ENCODE measurements at regions not wholly inside any gene's neighbourhood (a gene's known extent, or its start where the extent isn't known, plus 50 kb on each side); places are given as distances from the start of the nearest gene placed in this dataset.

DNA sequence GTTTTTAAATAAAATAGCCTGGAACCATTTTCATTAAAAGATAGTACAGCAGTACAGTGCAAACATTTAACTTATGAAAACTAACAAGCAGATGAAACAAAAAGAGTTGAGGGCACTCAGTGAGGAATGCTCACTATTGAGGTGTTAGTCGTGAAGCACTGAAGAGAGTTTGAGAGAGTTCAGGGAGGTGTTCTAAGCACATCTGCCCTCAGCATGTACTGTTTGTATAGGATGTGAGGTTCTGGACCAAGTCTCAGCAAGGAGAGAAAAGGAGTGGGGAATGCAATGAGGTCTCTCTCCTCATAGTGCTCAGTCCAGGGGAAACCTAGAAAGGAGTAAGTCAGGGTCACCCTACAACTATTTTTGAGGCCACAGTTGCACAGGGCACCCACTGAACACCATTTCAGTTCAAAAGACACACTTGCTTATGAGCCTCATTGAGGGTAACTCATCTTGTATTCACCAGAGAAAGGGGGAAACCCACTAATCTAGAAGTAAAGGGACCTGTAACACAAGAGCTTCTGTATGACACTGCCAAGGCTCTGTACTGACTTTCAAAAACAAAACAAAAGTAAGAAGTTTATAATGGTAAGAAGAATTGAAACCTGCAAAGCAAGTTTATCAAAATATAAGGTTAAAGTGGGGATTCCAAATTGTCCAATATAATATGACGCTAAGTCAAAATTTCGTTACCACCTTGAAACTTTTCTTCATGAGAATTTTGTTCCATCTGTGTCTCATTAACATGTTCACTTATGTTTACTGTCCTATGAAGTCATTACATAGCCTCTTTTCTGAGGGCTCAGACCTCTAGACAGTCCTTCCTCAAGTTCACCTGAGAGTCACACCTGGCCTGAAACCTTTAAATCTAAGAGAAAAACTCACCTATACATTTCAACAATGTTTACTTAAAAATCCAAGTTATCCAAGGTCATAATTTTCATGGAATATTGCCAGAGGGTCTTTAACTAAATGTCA lies 275.3 kb downstream of the ETS1 start:
- Histone ChIP-seq H3K9me3 (peaks cover 0 to 4% (median 0%) of the 10 kb centered on the region in 3 donors), H3K36me3 (no peaks in the 10 kb centered on the region), H3K4me1 (no peaks in the 10 kb centered on the region), H3K4me3 (no peak overlapping the region), H3K27ac (no peak overlapping the region), H3K27me3 (no peaks in the 10 kb centered on the region)
- WGBS, 2 donors: 48 to 51% methylated on average over 3 of the region's 3 CpGs
- TF ChIP-seq POLR2A (IDR thresholded peaks at IDR 0.05): no peak
- TF ChIP-seq, protein P1, sequence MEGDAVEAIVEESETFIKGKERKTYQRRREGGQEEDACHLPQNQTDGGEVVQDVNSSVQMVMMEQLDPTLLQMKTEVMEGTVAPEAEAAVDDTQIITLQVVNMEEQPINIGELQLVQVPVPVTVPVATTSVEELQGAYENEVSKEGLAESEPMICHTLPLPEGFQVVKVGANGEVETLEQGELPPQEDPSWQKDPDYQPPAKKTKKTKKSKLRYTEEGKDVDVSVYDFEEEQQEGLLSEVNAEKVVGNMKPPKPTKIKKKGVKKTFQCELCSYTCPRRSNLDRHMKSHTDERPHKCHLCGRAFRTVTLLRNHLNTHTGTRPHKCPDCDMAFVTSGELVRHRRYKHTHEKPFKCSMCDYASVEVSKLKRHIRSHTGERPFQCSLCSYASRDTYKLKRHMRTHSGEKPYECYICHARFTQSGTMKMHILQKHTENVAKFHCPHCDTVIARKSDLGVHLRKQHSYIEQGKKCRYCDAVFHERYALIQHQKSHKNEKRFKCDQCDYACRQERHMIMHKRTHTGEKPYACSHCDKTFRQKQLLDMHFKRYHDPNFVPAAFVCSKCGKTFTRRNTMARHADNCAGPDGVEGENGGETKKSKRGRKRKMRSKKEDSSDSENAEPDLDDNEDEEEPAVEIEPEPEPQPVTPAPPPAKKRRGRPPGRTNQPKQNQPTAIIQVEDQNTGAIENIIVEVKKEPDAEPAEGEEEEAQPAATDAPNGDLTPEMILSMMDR (IDR thresholded peaks at IDR 0.05): no peak
- no peak for DNase-seq
- intact Hi-C loops (cut with DNase I): no loop called here

DNA sequence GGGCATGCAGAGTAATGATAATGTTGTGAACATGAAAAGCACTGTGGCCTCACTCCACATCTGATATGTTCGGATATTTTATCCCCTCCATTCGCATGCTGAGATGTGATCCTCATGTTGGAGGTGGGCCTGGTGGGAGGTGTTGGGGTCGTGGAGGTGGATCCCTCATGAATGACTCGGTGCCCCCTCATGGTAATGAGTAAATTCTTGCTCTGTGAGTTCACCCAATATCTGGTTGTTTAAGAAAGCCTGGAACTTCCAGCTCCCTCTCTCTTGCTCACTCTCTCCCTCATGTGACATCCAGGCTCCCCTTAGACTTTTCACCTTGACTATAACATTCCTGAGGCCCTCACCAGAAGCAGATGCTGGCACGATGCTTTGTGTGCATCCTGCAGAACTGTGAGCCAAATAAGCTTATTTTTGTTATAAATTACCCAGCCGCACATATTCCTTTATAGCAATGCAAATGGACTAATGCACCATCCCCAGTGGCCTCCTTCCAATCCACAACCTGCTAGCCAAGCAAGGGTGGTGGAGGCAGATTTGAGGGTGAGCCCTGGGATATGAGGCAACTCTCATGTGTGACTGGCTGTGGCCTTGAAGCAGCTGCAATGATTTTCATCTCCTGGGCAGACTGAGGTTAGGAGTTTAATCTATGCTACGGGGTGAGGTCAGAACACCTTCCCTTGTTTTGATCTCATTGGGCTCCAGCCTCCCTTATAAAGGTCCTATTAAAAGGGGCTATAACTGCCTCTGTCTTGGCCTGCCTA lies 276.5 kb downstream of the ETS1 start:
- H3K27me3 ChIP-seq: no peaks in the 10 kb centered on the region
- WGBS, 2 donors: 63 to 84% methylated on average over 7 of the region's 7 CpGs
- peaks cover 0 to 4% (median 0%) of the 10 kb centered on the region in 3 donors for H3K9me3 ChIP-seq
- no peaks in the 10 kb centered on the region for H3K4me1 ChIP-seq
- no peak overlapping the region for H3K4me3 ChIP-seq
- intact Hi-C loops (cut with DNase I): no loop called here
- H3K36me3 ChIP-seq: no peaks in the 10 kb centered on the region
- TF ChIP-seq, protein P1 (IDR thresholded peaks at IDR 0.05): no peak
- TF ChIP-seq POLR2A (IDR thresholded peaks at IDR 0.05): no peak
- DNase-seq: no peak
- no peak overlapping the region for H3K27ac ChIP-seq

GRCh38 chr11:128310005-128310404 lies 277.4 kb downstream of the ETS1 start:
- Histone ChIP-seq H3K4me3 (no peak overlapping the region), H3K9me3 (peaks cover 0 to 4% (median 0%) of the 10 kb centered on the region in 3 donors), H3K27me3 (no peaks in the 10 kb centered on the region), H3K36me3 (no peaks in the 10 kb centered on the region), H3K4me1 (no peaks in the 10 kb centered on the region), H3K27ac (no peak overlapping the region)
- no peak for DNase-seq
- intact Hi-C loops (cut with DNase I): no loop called here
- no peak for TF ChIP-seq POLR2A (IDR thresholded peaks at IDR 0.05)
- TF ChIP-seq, protein P1 (IDR thresholded peaks at IDR 0.05): no peak
- WGBS, 2 donors: 71 to 74% methylated on average over 3 of the region's 3 CpGs

DNA sequence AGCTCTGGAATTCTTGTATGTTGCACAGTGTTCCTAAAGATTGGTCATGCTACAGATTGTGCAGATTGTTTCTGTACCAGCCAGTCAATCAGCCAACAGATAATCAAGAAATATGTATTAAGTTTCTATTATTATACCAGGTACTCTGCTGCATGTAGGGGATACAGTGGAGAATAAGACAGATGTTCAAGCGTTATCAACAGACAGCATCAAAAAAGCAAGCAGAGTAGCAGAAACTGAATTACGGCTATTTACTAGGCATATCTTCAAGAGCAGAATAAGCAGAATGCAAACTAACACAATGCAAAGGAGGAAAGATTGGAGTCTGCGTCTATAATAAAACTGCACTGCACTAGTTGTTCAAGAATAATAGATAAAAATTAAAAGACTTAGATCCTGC lies 278.6 kb downstream of the ETS1 start:
- TF ChIP-seq, protein P1 (IDR thresholded peaks at IDR 0.05): no peak
- TF ChIP-seq POLR2A (IDR thresholded peaks at IDR 0.05): no peak
- Histone ChIP-seq H3K9me3 (no peaks in the 10 kb centered on the region), H3K27me3 (no peaks in the 10 kb centered on the region), H3K36me3 (no peaks in the 10 kb centered on the region), H3K27ac (no peak overlapping the region), H3K4me1 (no peaks in the 10 kb centered on the region), H3K4me3 (no peak overlapping the region)
- DNase-seq: no peak
- 86 to 95% methylated on average over 3 of the region's 3 CpGs for WGBS, 2 donors
- intact Hi-C loops (cut with DNase I): no loop called here

GRCh38 chr11:128305588-128305987 lies 281.8 kb downstream of the ETS1 start:
- no peak for TF ChIP-seq POLR2A (IDR thresholded peaks at IDR 0.05)
- TF ChIP-seq, protein P1 (IDR thresholded peaks at IDR 0.05): no peak
- Histone ChIP-seq H3K9me3 (no peaks in the 10 kb centered on the region), H3K27me3 (no peaks in the 10 kb centered on the region), H3K36me3 (no peaks in the 10 kb centered on the region), H3K27ac (peak overlapping the region in 1 of 4 donors; percentile 37), H3K4me3 (no peak overlapping the region), H3K4me1 (no peaks in the 10 kb centered on the region)
- intact Hi-C loops (cut with DNase I): no loop called here
- 59 to 83% methylated on average over 1 of the region's 1 CpG for WGBS, 2 donors
- no peak for DNase-seq
